ENCODE measurements at regions not wholly inside any gene's neighbourhood (a gene's known extent, or its start where the extent isn't known, plus 50 kb on each side); places are given as distances from the start of the nearest gene placed in this dataset.

GRCh38 chr2:65813631-65814173, 381.3 kb upstream of the SPRED2 start:
- H3K4me3 Mint-ChIP-seq: no peak overlapping the region
- H3K27ac Mint-ChIP-seq: no peak overlapping the region
- no peak for DNase-seq (ENCODE audit: low spot score)
- no peaks in the 10 kb centered on the region for H3K4me1 Mint-ChIP-seq
- ChIA-PET POLR2A (no interaction called here), CTCF (no interaction called here)
- TF ChIP-seq TEAD4 (CRISPR knock-in tag; IDR thresholded peaks at IDR 0.05) (no peak), NR3C1 (CRISPR knock-in tag; conservative IDR thresholded peaks at IDR 0.05; ENCODE audit: low read depth) (no peak), CBFB (CRISPR knock-in tag; IDR thresholded peaks at IDR 0.05; ENCODE audit: low read depth) (no peak), ZMAT4 (CRISPR knock-in tag; IDR thresholded peaks at IDR 0.05) (no peak), MYBL2 (CRISPR knock-in tag; IDR thresholded peaks at IDR 0.05) (no peak), ZNF317 (CRISPR knock-in tag; IDR thresholded peaks at IDR 0.05; ENCODE audit: borderline replicate concordance, low read depth) (no peak), JAZF1 (CRISPR knock-in tag; IDR thresholded peaks at IDR 0.05) (no peak), PRRX2 (CRISPR knock-in tag; IDR thresholded peaks at IDR 0.05) (no peak), ZNF423 (CRISPR knock-in tag; IDR thresholded peaks at IDR 0.05) (no peak), MAX (CRISPR knock-in tag; IDR thresholded peaks at IDR 0.05) (no peak), ATF6 (CRISPR knock-in tag; IDR thresholded peaks at IDR 0.05) (no peak), CREM (CRISPR knock-in tag; IDR thresholded peaks at IDR 0.05) (no peak), ZNF263 (CRISPR knock-in tag; IDR thresholded peaks at IDR 0.05; ENCODE audit: low read depth) (no peak), ETV6 (CRISPR knock-in tag; IDR thresholded peaks at IDR 0.05) (no peak)
- H3K36me3 Mint-ChIP-seq: 0 out of 2 replicates have a peak, but pooled peaks cover 4% of the 10 kb centered on the region
- peaks cover 5% of the 10 kb centered on the region for H3K9me3 Mint-ChIP-seq
- no peaks in the 10 kb centered on the region for H3K27me3 Mint-ChIP-seq (ENCODE audit: low read depth)
- ATAC-seq: no peak

GRCh38 chr2:65812887-65813286, 380.5 kb upstream of the SPRED2 start:
- peaks cover 10% of the 10 kb centered on the region for H3K36me3 Mint-ChIP-seq

GRCh38 chr2:65807942-65808341, 375.5 kb upstream of the SPRED2 start:
- H3K36me3 Mint-ChIP-seq: peaks cover 12% of the 10 kb centered on the region
- H3K4me3 Mint-ChIP-seq: no peak overlapping the region
- TF ChIP-seq NR2C2 (CRISPR knock-in tag; IDR thresholded peaks at IDR 0.05): no peak
- H3K27me3 Mint-ChIP-seq (ENCODE audit: low read depth): no peaks in the 10 kb centered on the region
- ChIA-PET POLR2A (no interaction called here), CTCF (no interaction called here)
- no peak overlapping the region for H3K27ac Mint-ChIP-seq
- ATAC-seq: no peak
- no peaks in the 10 kb centered on the region for H3K4me1 Mint-ChIP-seq
- DNase-seq (ENCODE audit: low spot score): no peak
- H3K9me3 Mint-ChIP-seq: peaks cover 40% of the 10 kb centered on the region

More at GRCh38 chr2:65812887-65813286, 380.5 kb upstream of the SPRED2 start:
- ATAC-seq (no peak), DNase-seq (ENCODE audit: low spot score) (no peak)
- no peak overlapping the region for H3K4me3 Mint-ChIP-seq
- peaks cover 13% of the 10 kb centered on the region for H3K9me3 Mint-ChIP-seq
- POLR2A ChIA-PET: no interaction called here
- no peak overlapping the region for H3K27ac Mint-ChIP-seq
- no peaks in the 10 kb centered on the region for H3K4me1 Mint-ChIP-seq
- no peak for TF ChIP-seq ZBTB21 (CRISPR knock-in tag; IDR thresholded peaks at IDR 0.05; ENCODE audit: borderline replicate concordance)
- TF ChIP-seq SOX15 (CRISPR knock-in tag; IDR thresholded peaks at IDR 0.05): no peak
- TF ChIP-seq NFYB (CRISPR knock-in tag; conservative IDR thresholded peaks at IDR 0.05; ENCODE audit: low read depth): no peak
- CTCF ChIA-PET: interaction anchor here (2.4 kb wide), 1 partner anchor 12 kb away, joined by 6 read pairs; no protein-coding TSS in a partner anchor
- no peaks in the 10 kb centered on the region for H3K27me3 Mint-ChIP-seq (ENCODE audit: low read depth)

- peaks cover 38% of the 10 kb centered on the region for H3K9me3 Mint-ChIP-seq
- no peak overlapping the region for H3K4me3 Mint-ChIP-seq
- peaks cover 10% of the 10 kb centered on the region for H3K36me3 Mint-ChIP-seq
- no peak for DNase-seq (ENCODE audit: low spot score)
- no peak overlapping the region for H3K27ac Mint-ChIP-seq
- ATAC-seq: no peak
- H3K4me1 Mint-ChIP-seq: no peaks in the 10 kb centered on the region
- CTCF ChIA-PET: no interaction called here
- TF ChIP-seq ESRRA (CRISPR knock-in tag; IDR thresholded peaks at IDR 0.05; ENCODE audit: borderline replicate concordance) (no peak), JAZF1 (CRISPR knock-in tag; IDR thresholded peaks at IDR 0.05) (no peak), SP1 (CRISPR knock-in tag; conservative IDR thresholded peaks at IDR 0.05) (no peak), CREB1 (CRISPR knock-in tag; IDR thresholded peaks at IDR 0.05) (no peak), KAT7 (CRISPR knock-in tag; IDR thresholded peaks at IDR 0.05; ENCODE audit: borderline replicate concordance) (no peak), PRRX2 (CRISPR knock-in tag; IDR thresholded peaks at IDR 0.05) (no peak), USF2 (CRISPR knock-in tag; IDR thresholded peaks at IDR 0.05) (no peak), RELA (CRISPR knock-in tag; IDR thresholded peaks at IDR 0.05; ENCODE audit: borderline replicate concordance) (no peak), ZSCAN18 (CRISPR knock-in tag; IDR thresholded peaks at IDR 0.05) (no peak)
- POLR2A ChIA-PET: no interaction called here
- H3K27me3 Mint-ChIP-seq (ENCODE audit: low read depth): no peaks in the 10 kb centered on the region
Measured at GRCh38 chr2:65804777-65805176, 372.4 kb upstream of the SPRED2 start.

Data from WTC11 (cell line).